GM12875 (cell line): ENCODE measurements at regions not wholly inside any gene's neighbourhood (a gene's known extent, or its start where the extent isn't known, plus 50 kb on each side); places are given as distances from the start of the nearest gene placed in this dataset.
"Not testable (repeated sequence)": the region's sequence is repeated elsewhere in the genome, so short reads cannot be mapped to it uniquely, and the experiment has no call there.

ENCODE experiments used
- H3K4me3 ChIP-seq: one replicate; pipeline ENCODE4 v1.5.1; 2011; ENCODE audit warnings: low read depth, low read length, control low read depth
- TF ChIP-seq, protein P1 (sequence below): IDR thresholded peaks from 2 replicates; pipeline ENCODE4 v1.5.1; 2011; ENCODE audit warnings: low read depth, mild to moderate bottlenecking, control low read depth, inconsistent platforms, low read length, moderate library complexity, borderline replicate concordance; ENCODE audit not compliant: insufficient read depth

GRCh38 chr7:142568435-142569097 is 180.7 kb upstream of the PRSS1 start:
- no peak overlapping the region for H3K4me3 ChIP-seq
- TF ChIP-seq, protein P1, sequence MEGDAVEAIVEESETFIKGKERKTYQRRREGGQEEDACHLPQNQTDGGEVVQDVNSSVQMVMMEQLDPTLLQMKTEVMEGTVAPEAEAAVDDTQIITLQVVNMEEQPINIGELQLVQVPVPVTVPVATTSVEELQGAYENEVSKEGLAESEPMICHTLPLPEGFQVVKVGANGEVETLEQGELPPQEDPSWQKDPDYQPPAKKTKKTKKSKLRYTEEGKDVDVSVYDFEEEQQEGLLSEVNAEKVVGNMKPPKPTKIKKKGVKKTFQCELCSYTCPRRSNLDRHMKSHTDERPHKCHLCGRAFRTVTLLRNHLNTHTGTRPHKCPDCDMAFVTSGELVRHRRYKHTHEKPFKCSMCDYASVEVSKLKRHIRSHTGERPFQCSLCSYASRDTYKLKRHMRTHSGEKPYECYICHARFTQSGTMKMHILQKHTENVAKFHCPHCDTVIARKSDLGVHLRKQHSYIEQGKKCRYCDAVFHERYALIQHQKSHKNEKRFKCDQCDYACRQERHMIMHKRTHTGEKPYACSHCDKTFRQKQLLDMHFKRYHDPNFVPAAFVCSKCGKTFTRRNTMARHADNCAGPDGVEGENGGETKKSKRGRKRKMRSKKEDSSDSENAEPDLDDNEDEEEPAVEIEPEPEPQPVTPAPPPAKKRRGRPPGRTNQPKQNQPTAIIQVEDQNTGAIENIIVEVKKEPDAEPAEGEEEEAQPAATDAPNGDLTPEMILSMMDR: no peak

DNA sequence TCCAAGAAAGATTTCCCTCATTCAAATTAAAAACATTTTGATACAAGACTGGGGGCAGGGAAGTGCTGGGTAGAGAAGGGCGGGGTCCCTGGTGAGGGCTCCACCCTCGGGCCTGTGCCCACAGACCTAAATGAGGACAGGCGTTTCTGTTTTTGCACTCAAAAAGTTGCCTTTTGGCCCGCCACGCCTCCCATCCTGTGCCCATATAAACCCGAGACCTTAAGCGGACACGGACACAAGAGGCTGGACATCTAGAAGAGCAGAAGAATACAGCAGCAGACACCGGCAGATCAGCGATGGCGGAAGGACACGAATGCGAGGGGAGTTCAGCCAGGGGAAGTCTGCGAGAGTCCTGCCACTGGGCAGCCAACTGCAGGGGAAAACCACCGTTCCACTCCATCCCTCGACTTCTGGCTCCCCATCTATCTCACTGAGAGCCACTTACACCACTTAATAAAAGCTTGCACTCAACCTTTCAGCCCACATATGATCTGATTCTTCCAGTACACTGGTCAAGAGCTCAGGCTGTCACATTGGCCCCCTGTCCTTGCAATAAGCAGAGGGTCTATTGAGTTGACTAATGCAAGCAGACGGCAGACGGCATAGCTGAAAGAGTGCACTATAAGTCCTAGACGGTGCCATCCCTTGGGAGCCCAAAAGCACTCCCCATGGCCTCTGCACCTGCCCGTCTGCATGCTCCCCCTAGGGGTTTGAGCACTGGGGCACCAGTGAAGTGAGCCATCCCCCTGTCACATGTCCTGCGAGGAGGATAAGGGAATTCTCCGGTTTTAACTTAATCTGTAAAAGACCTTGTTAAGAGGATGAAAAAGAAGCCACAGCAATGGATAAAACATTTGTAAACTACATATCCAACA is 181.8 kb upstream of the PRSS1 start:
- TF ChIP-seq, protein P1: 0 out of 2 replicates have a peak, but pooled peaks have one; percentile 5
- H3K4me3 ChIP-seq: no peak overlapping the region

- TF ChIP-seq, protein P1: no peak
- H3K4me3 ChIP-seq: no peak overlapping the region
Observed at GRCh38 chr7:142566271-142566670, 183.0 kb upstream of the PRSS1 start.

- H3K4me3 ChIP-seq: not testable (repeated sequence)
Observed at GRCh38 chr7:142564125-142564524, 185.1 kb upstream of the PRSS1 start.

DNA sequence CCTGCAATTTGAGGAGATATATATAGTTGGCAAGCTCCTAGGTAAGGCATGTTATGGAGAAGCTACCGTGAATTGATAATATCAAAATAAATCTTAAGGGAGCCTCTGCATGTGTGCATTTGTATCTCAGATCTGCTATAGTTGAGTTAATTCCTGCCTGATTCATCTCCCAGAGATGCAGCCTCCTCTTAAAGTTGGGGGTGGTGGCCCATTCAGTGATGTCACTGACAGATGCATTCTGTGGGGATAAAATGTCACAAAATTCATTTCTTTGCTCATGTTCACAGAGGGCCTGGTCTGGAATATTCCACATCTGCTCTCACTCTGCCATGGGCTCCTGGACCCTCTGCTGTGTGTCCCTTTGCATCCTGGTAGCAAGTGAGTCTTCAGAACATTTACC is 185.8 kb upstream of the PRSS1 start:
- TF ChIP-seq, protein P1: no peak
- no peak overlapping the region for H3K4me3 ChIP-seq

- no peak overlapping the region for H3K4me3 ChIP-seq
- TF ChIP-seq, protein P1: no peak
Observed at GRCh38 chr7:142562688-142563087, 186.6 kb upstream of the PRSS1 start.

DNA sequence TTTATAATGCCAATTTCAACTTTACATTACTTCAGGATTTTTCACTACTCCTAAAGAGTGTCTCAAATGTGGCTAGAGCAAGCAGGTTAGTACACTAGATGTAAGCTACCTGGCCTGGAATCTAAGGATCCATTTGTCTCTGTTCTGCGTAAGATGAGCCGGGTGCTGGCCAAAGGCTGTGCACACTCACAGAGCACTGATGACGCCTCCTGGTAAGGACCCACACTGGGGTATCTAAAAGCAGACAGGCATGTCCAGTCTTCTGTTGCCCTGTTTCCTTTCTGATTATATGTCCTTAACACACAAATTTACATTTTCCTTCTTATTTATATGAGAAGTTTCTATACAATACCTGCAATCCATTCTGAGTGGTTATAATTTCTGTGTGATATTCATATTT is 187.9 kb upstream of the PRSS1 start:
- H3K4me3 ChIP-seq: not testable (repeated sequence)

DNA sequence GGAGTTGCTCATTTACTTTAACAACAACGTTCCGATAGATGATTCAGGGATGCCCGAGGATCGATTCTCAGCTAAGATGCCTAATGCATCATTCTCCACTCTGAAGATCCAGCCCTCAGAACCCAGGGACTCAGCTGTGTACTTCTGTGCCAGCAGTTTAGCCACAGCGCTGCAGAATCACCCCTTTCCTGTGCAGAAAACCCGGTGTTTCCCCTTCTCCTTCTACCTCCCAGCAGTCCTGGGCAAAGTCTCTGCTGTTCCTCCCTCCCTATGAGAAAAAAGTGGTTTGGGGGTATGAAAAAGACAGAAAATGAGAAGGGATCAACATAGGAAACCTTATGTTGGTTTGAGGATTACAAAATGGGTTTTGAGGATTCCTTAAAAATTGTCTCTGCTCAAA is 188.5 kb upstream of the PRSS1 start:
- not testable (repeated sequence) for H3K4me3 ChIP-seq
